Omental fat pad (tissue), 3 donors: ENCODE measurements at regions not wholly inside any gene's neighbourhood (a gene's known extent, or its start where the extent isn't known, plus 50 kb on each side); places are given as distances from the start of the nearest gene placed in this dataset.

Experiments
- ATAC-seq: fragments of 150-250 bp; one replicate; pipeline ENCODE4 v1.9.1; 2016; ENCODE audit warnings: mild to moderate bottlenecking, moderate library complexity; ENCODE audit not compliant: low FRiP score
- DNase-seq: peaks from one replicate; pipeline ENCODE4 v3.0.0-alpha.2; 2019; ENCODE audit warnings: low spot score
- CTCF ChIP-seq, 3 donors: fragments of 450-650 bp; IDR thresholded peaks; one replicate each; pipeline ENCODE4 v1.5.1; 2016 to 2017; ENCODE audit warnings: antibody characterized with exemption in 3 of 3, mild to moderate bottlenecking in 3 of 3, moderate library complexity in 2 of 3

GRCh38 chr6:1250489-1251197 lies 61.3 kb upstream of the FOXQ1 start:
- TF ChIP-seq CTCF (IDR thresholded peaks at IDR 0.05) = no peak

DNA sequence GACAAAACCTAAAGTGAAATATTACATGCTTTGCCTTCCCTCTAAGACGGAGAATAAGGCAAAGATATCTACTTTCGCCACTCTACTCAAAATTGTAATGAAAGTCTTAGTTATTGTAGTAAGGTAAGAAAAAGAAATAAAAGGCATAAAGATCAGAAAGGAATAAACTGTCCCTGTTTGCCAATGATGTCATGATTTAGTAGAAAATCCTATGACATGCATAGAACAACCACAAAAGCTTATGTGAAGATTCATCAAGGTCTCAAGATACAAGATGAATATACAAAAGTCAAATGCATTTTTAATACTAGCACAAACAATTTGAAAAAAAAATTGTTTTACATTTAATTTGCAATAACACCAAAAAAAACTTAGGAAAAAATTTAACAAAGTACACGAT lies 64.0 kb upstream of the FOXQ1 start:
- no peak for TF ChIP-seq CTCF (IDR thresholded peaks at IDR 0.05)
- DNase-seq (no peak), ATAC-seq (no peak)

More at GRCh38 chr6:1250489-1251197, 61.3 kb upstream of the FOXQ1 start:
- no peak for DNase-seq
- no peak for ATAC-seq

- no peak for TF ChIP-seq CTCF (IDR thresholded peaks at IDR 0.05)
- ATAC-seq (no peak), DNase-seq (no peak)
Measured at GRCh38 chr6:1247056-1247455, 64.8 kb upstream of the FOXQ1 start.

- ATAC-seq (no peak), DNase-seq (no peak)
- TF ChIP-seq CTCF (IDR thresholded peaks at IDR 0.05) = no peak
Measured at GRCh38 chr6:1244941-1245340, 67.0 kb upstream of the FOXQ1 start.

DNA sequence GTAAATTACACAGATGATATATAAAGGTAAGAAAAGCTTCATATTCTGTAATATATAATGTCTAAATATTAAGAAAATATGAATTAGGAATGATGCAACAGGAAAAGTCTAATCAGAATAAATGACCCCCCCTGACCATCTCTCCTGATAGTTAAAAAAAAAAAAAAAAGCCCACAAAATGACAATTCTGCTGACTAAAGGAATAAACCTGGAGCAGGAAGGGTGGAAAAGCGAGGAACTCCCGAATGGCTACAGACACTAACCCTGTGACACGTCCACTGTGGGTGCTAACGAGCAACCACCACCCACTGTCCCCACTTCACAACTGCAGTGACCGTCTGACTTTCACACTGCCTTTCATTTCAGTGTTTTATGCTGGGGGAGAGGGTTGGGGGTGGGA lies 67.6 kb upstream of the FOXQ1 start:
- no peak for TF ChIP-seq CTCF (IDR thresholded peaks at IDR 0.05)
- DNase-seq (no peak), ATAC-seq (no peak)

GRCh38 chr6:1242446-1242845 lies 69.5 kb upstream of the FOXQ1 start:
- TF ChIP-seq CTCF (IDR thresholded peaks at IDR 0.05) = no peak
- ATAC-seq (no peak), DNase-seq (no peak)

- DNase-seq (no peak), ATAC-seq (no peak)
- no peak for TF ChIP-seq CTCF (IDR thresholded peaks at IDR 0.05)
Measured at GRCh38 chr6:1242021-1242420, 69.9 kb upstream of the FOXQ1 start.
